SK-N-SH (cell line): ENCODE measurements at regions not wholly inside any gene's neighbourhood (a gene's known extent, or its start where the extent isn't known, plus 50 kb on each side); places are given as distances from the start of the nearest gene placed in this dataset.
"Not testable (repeated sequence)": the region's sequence is repeated elsewhere in the genome, so short reads cannot be mapped to it uniquely, and the experiment has no call there.

Experiments
- CHD2 ChIP-seq: fragments of 150-350 bp; IDR thresholded peaks from 2 replicates; pipeline ENCODE4 v1.6.1; 2018; ENCODE audit warnings: low read length; ENCODE audit not compliant: partially characterized antibody
- CTCF ChIP-seq: fragments of 200-600 bp; sonication (generic); IDR thresholded peaks from 2 replicates; pipeline ENCODE4 v1.6.1; 2017; ENCODE audit warnings: antibody characterized with exemption, mild to moderate bottlenecking, moderate library complexity
- EP300 ChIP-seq, 2 experiments: IDR thresholded peaks; 2 replicates each; pipeline versions ENCODE4 v1.4.0 to v1.6.1; 2012; ENCODE audit warnings: borderline replicate concordance in 1 of 2, low read depth in 1 of 2, low read length in 1 of 2
- EZH2phosphoT487 ChIP-seq: fragments of 200-600 bp; sonication (generic); IDR thresholded peaks from 2 replicates; pipeline ENCODE4 v1.6.1; 2017; ENCODE audit warnings: low read depth, mixed run types, mild to moderate bottlenecking, antibody characterized with exemption, moderate library complexity, borderline replicate concordance
- MXI1 ChIP-seq: IDR thresholded peaks from 2 replicates; pipeline ENCODE4 v1.6.1; 2012; ENCODE audit warnings: mild to moderate bottlenecking, low read depth, low read length, improper control_type of control experiment
- POLR2AphosphoS5 ChIP-seq: IDR thresholded peaks from 2 replicates; pipeline ENCODE4 v1.6.1; 2012; ENCODE audit warnings: low read depth, low read length
- RFX5 ChIP-seq: IDR thresholded peaks from 2 replicates; pipeline ENCODE4 v1.6.1; 2012; ENCODE audit warnings: mild to moderate bottlenecking, improper control_type of control experiment, low read length
- SMC3 ChIP-seq: IDR thresholded peaks from 2 replicates; pipeline ENCODE4 v1.6.1; 2012; ENCODE audit warnings: low read depth, low read length, improper control_type of control experiment
- TAF1 ChIP-seq: IDR thresholded peaks from 2 replicates; pipeline ENCODE4 v1.6.1; 2012; ENCODE audit warnings: low read depth, mild to moderate bottlenecking, low read length, moderate library complexity, borderline replicate concordance
- TF ChIP-seq, protein P1 (sequence below): IDR thresholded peaks from 2 replicates; pipeline ENCODE4; 2012

DNA sequence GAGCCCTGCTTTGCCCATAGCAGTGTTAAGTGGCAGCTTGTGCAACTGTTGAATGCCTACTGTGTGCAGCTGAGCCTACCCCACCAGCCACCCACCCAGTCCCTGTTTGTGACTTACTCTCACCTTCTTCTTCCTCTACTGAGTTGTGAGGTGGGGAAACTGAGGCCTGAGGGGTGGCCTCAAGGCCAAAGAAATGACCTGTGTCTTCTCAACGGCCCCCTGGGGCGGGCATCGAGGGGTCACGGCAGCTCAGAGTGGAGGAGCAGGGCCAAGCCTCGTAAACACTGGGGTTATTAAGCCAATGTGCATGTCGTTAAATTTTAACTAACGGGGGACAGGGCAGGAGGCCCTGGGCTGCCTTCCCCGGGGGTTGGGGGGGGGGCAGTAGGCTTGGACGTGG, 369.6 kb upstream of the ZNF722 start:
- TF ChIP-seq CTCF; RFX5; SMC3; POLR2AphosphoS5; CHD2; EZH2phosphoT487; MXI1; TAF1; EP300 (IDR thresholded peaks at IDR 0.05; ENCODE audit: borderline replicate concordance in 1 of 2, low read depth in 1 of 2, low read length in 1 of 2): not testable (repeated sequence)
- TF ChIP-seq, protein P1, sequence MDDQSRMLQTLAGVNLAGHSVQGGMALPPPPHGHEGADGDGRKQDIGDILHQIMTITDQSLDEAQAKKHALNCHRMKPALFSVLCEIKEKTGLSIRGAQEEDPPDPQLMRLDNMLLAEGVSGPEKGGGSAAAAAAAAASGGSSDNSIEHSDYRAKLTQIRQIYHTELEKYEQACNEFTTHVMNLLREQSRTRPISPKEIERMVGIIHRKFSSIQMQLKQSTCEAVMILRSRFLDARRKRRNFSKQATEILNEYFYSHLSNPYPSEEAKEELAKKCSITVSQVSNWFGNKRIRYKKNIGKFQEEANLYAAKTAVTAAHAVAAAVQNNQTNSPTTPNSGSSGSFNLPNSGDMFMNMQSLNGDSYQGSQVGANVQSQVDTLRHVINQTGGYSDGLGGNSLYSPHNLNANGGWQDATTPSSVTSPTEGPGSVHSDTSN, result not testable (repeated sequence)
